A673 (cell line): ENCODE measurements at regions not wholly inside any gene's neighbourhood (a gene's known extent, or its start where the extent isn't known, plus 50 kb on each side); places are given as distances from the start of the nearest gene placed in this dataset.

ENCODE experiments used
- CTCF ChIP-seq: fragments of 300-800, 200-600 bp; sonication (generic); conservative IDR thresholded peaks from 2 replicates; pipeline ENCODE4 v1.5.1; 2017; ENCODE audit warnings: low read depth, mild to moderate bottlenecking, antibody characterized with exemption, low read length, moderate library complexity, mixed read lengths
- EZH2 ChIP-seq: fragments of 200-600 bp; sonication (generic); IDR thresholded peaks from 2 replicates; pipeline ENCODE4 v1.6.1; 2017; ENCODE audit warnings: borderline replicate concordance, low read depth, mild to moderate bottlenecking, mixed read lengths, antibody characterized with exemption, low read length; ENCODE audit not compliant: poor library complexity, severe bottlenecking

- no peak for TF ChIP-seq EZH2
- TF ChIP-seq CTCF = no peak
These were observed 78.3 kb downstream of the RPL27A start for GRCh38 chr11:8760896-8761295.
